HUES48 (cell line): ENCODE measurements at regions not wholly inside any gene's neighbourhood (a gene's known extent, or its start where the extent isn't known, plus 50 kb on each side); places are given as distances from the start of the nearest gene placed in this dataset.

Experiments used
- H3K27ac ChIP-seq: one replicate; pipeline ENCODE4 v1.7.0; 2013; ENCODE audit warnings: low read depth, low read length, inconsistent platforms
- H3K27me3 ChIP-seq: 2 replicates; pipeline ENCODE4 v1.6.1; 2013; ENCODE audit warnings: mild to moderate bottlenecking, low read length; ENCODE audit not compliant: control insufficient read depth, insufficient read depth
- H3K36me3 ChIP-seq: 2 replicates; pipeline ENCODE4 v1.6.1; 2013; ENCODE audit warnings: low read length; ENCODE audit not compliant: control insufficient read depth, insufficient read depth
- H3K4me1 ChIP-seq: 2 replicates; pipeline ENCODE4 v1.6.1; 2013; ENCODE audit warnings: mild to moderate bottlenecking, low read length; ENCODE audit not compliant: control insufficient read depth, insufficient read depth
- H3K4me3 ChIP-seq: 2 replicates; pipeline ENCODE4 v1.5.1; 2013; ENCODE audit warnings: mild to moderate bottlenecking, low read depth, low read length
- H3K9ac ChIP-seq: 2 replicates; pipeline ENCODE4 v1.6.1; 2013; ENCODE audit warnings: mild to moderate bottlenecking, low read depth, low read length, moderate library complexity
- H3K9me3 ChIP-seq: 2 replicates; pipeline ENCODE4 v1.6.1; 2013; ENCODE audit warnings: low read length; ENCODE audit not compliant: control insufficient read depth, insufficient read depth

DNA sequence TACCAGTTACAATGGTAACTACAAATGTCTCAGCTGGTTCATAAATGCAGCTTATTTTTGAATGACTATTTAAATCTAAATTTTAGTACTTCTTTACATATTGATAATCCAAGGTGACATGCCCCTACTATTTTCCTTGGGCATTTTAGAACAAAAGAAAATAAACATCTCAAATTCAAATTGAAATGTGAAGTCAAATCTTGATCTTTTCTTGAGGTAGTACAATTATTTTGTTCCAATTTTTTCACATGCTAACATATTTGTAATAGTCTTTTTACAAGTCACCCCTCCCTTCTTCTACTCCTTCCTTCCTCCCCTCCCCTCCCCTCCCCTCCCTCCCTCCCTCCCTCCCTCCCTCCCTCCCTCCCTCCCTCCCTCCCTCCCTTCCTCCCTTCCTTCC, 370.1 kb upstream of the MMS22L start:
- no peak overlapping the region for H3K4me3 ChIP-seq
- no peaks in the 10 kb centered on the region for H3K27me3 ChIP-seq

DNA sequence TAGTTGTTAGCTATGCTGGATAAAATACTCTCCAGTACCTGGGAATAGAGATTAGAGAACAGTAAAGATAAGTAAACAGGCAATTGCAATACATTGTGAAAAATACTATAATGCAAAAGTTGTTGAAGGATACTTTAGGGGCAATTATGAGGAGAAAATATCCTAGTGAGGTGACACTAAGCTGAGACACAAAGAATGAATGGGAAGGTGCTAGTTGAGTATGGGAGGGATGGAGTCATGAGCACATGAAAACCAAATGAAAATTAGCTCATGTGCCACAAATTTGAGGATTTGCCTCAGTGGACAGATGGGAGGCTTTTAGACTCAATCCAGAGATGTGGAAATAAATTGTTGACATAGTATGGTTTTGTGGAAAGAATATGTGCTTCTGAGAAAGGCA, 370.5 kb upstream of the MMS22L start:
- Histone ChIP-seq H3K4me3 (no peak overlapping the region), H3K36me3 (no peaks in the 10 kb centered on the region), H3K9ac (no peak overlapping the region), H3K27ac (no peak overlapping the region), H3K27me3 (no peaks in the 10 kb centered on the region), H3K9me3 (no peaks in the 10 kb centered on the region), H3K4me1 (no peaks in the 10 kb centered on the region)

More for the DNA sequence above, 370.1 kb upstream of the MMS22L start:
- no peaks in the 10 kb centered on the region for H3K9me3 ChIP-seq
- no peak overlapping the region for H3K27ac ChIP-seq
- H3K36me3 ChIP-seq = no peaks in the 10 kb centered on the region
- no peaks in the 10 kb centered on the region for H3K4me1 ChIP-seq
- no peak overlapping the region for H3K9ac ChIP-seq

DNA sequence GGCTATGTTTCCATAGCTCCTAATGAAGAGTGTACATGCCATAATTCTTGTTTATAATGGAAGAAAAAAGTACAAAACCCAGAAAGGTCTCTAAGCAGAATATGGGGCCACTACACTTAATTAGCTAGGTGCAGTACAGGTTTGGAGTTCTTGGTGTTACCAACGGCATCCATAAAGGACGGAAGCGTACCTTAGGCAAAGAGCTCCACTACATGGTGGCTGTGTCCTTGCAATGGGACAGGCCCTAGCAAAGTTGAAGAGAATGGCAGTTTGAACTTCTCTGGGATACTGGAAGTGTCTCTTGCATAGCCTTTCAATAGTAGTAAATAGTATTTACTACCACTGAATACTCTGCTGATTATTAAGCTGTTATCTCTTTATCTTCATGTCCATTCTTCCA, 371.7 kb upstream of the MMS22L start:
- Histone ChIP-seq H3K9me3 (no peaks in the 10 kb centered on the region), H3K9ac (no peak overlapping the region), H3K4me1 (no peaks in the 10 kb centered on the region)

DNA sequence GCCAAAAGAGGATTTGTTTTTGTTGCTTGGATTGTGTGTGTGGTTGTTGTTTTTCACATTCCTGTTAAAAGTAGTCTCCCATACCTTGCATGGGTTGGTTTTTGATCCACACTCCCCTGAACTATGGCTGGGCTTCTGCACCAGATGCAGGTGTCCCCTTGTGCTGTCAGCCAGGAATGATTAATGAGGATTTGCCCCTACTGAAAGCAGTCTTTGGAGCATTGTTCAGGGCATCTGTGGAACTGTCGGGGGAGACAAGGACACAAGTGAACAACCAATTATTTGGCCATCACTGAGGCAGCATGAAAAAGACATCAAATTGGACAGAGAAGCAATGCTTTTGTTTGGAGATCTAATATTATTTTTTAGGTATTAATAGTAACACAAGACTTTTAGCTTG, 373.2 kb upstream of the MMS22L start:
- Histone ChIP-seq H3K27ac (no peak overlapping the region), H3K4me1 (peaks cover 4% of the 10 kb centered on the region; the same call in 1 of the 2 replicates), H3K27me3 (no peaks in the 10 kb centered on the region), H3K9me3 (no peaks in the 10 kb centered on the region), H3K9ac (no peak overlapping the region), H3K4me3 (no peak overlapping the region), H3K36me3 (no peaks in the 10 kb centered on the region)

More for the DNA sequence above, 371.7 kb upstream of the MMS22L start:
- H3K36me3 ChIP-seq = no peaks in the 10 kb centered on the region
- no peak overlapping the region for H3K27ac ChIP-seq
- H3K4me3 ChIP-seq = no peak overlapping the region
- H3K27me3 ChIP-seq = no peaks in the 10 kb centered on the region

DNA sequence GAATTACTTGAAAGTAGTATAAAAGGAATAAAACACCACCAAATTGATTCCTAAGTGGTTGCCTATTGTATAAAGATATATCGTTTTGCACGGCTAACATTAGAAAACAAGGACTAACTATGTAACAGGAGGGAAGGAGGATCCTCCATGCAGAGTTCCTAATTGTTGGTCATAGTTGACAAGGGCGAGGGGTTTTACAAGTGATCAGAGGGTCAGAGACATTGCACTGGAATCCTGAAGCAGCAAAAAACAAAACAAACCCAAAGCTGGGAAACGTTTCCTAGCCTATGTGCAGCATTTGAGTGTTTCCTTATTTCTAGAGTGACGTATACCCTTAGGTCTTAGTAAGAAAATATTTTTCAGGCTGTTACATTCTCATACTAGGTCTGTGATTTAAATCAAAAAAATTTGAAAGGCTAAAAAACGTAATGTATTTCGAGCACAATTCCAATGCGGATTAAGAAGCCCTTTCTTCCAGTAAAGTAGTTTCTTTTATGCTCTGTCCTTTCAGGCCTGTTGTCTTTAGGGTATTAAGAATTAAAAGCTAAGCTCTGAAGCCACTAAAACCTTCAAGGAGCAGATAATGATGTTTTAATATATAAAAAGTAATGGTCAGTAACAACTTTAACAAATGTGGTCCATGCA, 373.8 kb upstream of the MMS22L start:
- Histone ChIP-seq H3K36me3 (no peaks in the 10 kb centered on the region), H3K4me3 (no peak overlapping the region), H3K9ac (no peak overlapping the region), H3K9me3 (no peaks in the 10 kb centered on the region), H3K4me1 (peaks cover 4% of the 10 kb centered on the region; the same call in 1 of the 2 replicates), H3K27me3 (no peaks in the 10 kb centered on the region), H3K27ac (no peak overlapping the region)

DNA sequence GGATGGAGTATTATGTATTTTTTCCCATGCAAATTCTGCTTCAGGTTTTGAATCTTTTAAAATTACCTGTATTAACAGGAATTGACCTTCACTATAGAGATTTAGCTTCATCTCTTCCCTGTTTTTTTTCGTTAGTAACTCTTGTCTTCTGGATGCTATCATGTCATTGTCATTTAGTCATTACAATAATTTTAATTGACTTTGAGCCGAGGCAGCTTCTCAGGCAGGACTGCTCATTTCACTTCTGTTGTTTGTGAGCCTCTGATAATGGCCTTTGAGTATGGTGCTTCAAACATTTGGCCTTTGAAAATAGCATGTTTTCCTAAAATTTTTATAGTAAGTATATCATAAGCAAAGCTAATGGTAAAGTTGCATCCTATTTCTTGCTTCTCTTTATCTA, 375.1 kb upstream of the MMS22L start:
- Histone ChIP-seq H3K4me3 (no peak overlapping the region), H3K27me3 (no peaks in the 10 kb centered on the region), H3K4me1 (peaks cover 4% of the 10 kb centered on the region; the same call in 1 of the 2 replicates), H3K9ac (no peak overlapping the region), H3K9me3 (no peaks in the 10 kb centered on the region), H3K27ac (no peak overlapping the region), H3K36me3 (no peaks in the 10 kb centered on the region)

DNA sequence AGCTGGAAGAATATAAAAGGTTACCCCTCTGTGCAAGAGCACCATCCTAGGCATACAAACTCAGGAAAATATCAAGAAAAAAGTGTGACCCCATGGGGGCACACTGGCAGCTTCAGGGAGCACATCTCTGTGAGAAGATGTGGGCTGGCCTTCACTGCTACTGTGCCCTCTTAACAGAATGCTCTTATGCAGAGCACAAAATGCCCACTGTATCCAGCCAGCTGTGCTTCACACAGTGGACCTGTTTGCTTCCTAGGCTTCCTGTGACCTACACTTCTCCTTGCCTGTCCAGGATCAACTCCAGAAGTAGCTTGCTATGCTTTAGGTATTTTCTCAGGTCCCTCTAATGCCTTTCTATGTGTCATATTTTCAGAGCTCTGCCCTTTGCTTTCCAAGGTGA, 380.2 kb upstream of the MMS22L start:
- H3K9ac ChIP-seq = no peak overlapping the region
- H3K27ac ChIP-seq = no peak overlapping the region
- H3K9me3 ChIP-seq = no peaks in the 10 kb centered on the region
- H3K36me3 ChIP-seq = no peaks in the 10 kb centered on the region
- H3K4me1 ChIP-seq = peaks cover 8% of the 10 kb centered on the region; the same call in 1 of the 2 replicates
- no peak overlapping the region for H3K4me3 ChIP-seq
- no peaks in the 10 kb centered on the region for H3K27me3 ChIP-seq

DNA sequence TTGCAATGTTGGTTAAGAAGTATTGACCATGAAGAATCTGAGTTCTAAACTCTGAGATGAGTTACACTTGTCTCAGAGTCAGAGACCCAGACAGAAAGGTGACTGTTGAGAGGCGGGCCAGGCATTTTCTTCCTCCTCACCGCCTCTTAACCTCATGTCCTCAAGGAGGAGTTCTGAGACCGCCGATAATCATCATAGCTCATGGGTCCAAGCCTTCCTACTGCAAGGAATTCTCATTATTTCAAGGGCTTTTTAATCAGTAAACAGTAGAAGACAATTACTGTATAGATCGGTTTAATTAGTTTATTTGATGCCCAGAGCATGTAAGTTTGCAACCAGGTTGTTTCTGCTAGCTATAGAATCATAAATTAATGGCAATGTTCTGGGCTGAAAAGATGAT, 382.4 kb upstream of the MMS22L start:
- Histone ChIP-seq H3K4me1 (peaks cover 12% of the 10 kb centered on the region; the same call in 1 of the 2 replicates), H3K27me3 (no peaks in the 10 kb centered on the region), H3K9me3 (no peaks in the 10 kb centered on the region), H3K36me3 (no peaks in the 10 kb centered on the region), H3K4me3 (no peak overlapping the region), H3K9ac (no peak overlapping the region), H3K27ac (no peak overlapping the region)

DNA sequence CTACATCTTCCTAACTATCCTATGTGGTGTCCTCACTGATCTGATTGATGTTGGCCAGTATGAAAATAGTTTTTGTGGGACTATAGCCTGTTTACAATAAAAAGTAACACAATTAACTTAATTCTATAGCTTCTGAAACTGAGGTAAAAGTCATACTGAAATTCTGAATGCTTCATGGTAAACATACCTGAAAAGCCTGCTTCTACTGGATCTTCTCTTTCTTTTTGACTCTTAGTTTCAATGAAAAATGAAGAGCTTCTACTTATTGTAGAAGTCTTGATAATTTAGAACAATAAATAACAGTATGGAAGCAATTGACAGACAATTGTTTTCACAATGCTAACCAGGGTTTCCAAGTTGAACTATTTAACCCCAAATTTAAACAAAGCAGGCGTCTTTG, 383.9 kb upstream of the MMS22L start:
- Histone ChIP-seq H3K36me3 (no peaks in the 10 kb centered on the region), H3K4me3 (no peak overlapping the region), H3K9me3 (no peaks in the 10 kb centered on the region), H3K27ac (no peak overlapping the region), H3K4me1 (peaks cover 9% of the 10 kb centered on the region; the same call in 1 of the 2 replicates), H3K27me3 (no peaks in the 10 kb centered on the region), H3K9ac (no peak overlapping the region)

DNA sequence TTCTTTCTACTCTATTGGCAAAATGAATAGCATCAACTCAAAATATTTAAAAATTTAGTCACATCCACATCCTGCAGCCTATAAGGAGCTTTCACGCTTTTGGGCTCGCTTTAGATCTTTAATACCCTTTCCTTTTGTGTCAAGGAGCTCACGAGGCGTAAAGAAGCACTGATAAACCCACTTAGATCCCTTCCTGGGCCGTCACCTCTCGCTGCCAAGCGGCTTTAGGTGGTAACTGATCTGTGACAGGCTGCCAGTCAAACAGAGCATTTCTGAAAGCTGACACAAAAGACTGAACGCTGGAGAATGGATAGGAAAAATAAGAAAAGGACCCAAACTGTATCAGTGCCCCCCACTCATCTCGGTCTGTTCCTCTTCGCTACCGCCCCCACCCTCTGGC, 385.7 kb upstream of the MMS22L start:
- Histone ChIP-seq H3K27me3 (no peaks in the 10 kb centered on the region), H3K4me1 (peaks cover 9% of the 10 kb centered on the region; the same call in 1 of the 2 replicates), H3K9me3 (no peaks in the 10 kb centered on the region), H3K36me3 (no peaks in the 10 kb centered on the region), H3K27ac (no peak overlapping the region), H3K4me3 (no peak overlapping the region), H3K9ac (no peak overlapping the region)

DNA sequence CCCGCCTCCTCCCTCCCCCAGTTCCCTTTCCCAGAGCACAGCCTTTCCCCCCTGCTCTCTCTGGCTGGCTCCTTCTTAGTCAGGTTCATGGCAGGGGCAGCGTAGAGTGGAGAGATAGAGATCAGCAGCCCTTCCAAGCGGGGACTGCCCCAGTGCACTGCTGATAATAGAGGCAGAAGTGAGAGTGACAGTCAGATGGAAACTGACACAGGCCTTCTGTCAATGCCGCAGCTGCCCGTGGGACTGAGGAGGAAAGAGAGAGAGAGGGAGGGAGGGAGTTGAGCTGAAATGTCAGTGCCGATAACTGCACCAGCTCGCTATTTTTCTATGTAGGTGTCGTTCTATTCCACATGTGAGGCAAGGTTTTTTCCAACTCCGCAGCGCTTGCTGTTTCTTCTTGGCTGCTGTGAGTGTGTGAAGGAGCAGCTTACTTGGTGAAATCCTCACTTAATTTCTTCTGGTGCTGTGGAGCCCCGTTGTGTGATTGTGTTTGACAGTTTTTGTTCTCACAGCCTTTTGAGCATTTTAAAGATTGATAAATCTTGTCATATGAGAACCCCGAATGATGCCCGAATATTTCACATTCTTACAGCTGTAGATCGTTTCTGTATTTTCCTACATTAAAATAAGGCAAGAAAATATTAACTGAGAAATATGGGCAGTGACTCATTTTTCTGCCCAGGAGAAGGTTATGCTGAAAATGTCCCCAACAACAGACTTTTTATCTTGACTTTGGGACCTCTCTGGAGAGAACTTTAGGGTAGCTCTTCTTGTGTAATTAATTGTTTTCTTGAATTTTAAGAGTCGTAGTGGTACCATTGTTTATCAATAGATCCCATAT, 386.4 kb upstream of the MMS22L start:
- H3K4me1 ChIP-seq = peaks cover 9% of the 10 kb centered on the region; the same call in 1 of the 2 replicates

More for the DNA sequence above, 386.4 kb upstream of the MMS22L start:
- H3K9ac ChIP-seq = no peak overlapping the region
- no peaks in the 10 kb centered on the region for H3K36me3 ChIP-seq
- no peaks in the 10 kb centered on the region for H3K9me3 ChIP-seq
- H3K27ac ChIP-seq = no peak overlapping the region
- peak overlapping the region; percentile 35 for H3K4me3 ChIP-seq
- no peaks in the 10 kb centered on the region for H3K27me3 ChIP-seq
